Iris pigment epithelial cell (primary cell): ENCODE measurements at regions not wholly inside any gene's neighbourhood (a gene's known extent, or its start where the extent isn't known, plus 50 kb on each side); places are given as distances from the start of the nearest gene placed in this dataset.

Source experiments
- DNase-seq: peaks from one replicate; pipeline ENCODE4 v3.0.0-alpha.2; 2011; ENCODE audit warnings: low read depth

GRCh38 chr6:146903451-146903850 is 300.8 kb upstream of the STXBP5 start:
- DNase-seq: no peak

- DNase-seq: no peak
Measured at GRCh38 chr6:146904596-146904995, 299.6 kb upstream of the STXBP5 start.

DNA sequence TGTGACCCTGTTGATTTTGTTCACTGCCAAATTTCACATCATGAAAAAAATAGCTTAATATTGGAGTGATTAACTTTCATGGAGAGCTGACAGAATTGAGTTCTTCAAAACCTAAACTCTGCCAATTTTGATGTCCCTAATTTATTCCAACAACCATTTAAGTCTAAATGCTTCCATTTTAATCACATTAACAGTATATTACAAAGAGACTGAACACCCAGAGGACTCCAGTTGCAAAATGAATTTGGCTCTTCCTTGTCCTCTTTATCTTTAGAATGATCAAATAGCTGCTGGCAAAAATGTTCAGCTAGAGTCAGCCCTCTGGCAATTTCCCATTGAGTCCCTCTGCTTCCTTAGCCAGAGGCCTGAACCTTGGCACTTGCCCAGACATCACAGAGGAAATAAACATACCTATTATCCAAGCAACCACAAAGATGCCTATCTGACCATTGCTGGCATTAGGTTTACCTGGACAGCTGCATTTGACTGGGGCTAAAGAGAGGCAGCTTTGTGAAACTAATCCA is 299.0 kb upstream of the STXBP5 start:
- DNase-seq: peak; percentile 54

DNA sequence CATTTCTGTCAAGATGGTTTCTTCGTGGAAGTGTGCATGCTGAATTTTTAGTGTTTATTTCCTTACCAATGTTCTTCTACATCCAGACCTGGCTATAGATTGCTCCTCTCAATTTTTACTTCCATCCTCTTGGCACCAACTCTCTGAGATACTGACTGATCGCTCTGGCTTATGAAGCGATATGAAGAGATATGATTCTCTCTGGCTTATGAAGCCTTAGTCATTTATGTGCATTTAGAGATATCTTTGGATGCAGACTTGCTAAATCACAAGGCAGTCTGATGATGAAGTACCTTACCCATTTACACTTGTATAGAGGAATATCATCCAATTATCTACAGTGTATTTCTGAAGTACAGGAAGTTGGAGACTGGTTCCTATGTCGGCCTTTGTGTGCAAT is 295.4 kb upstream of the STXBP5 start:
- no peak for DNase-seq

GRCh38 chr6:146909376-146909775 is 294.8 kb upstream of the STXBP5 start:
- DNase-seq: no peak

GRCh38 chr6:146909886-146910285 is 294.3 kb upstream of the STXBP5 start:
- no peak for DNase-seq

DNA sequence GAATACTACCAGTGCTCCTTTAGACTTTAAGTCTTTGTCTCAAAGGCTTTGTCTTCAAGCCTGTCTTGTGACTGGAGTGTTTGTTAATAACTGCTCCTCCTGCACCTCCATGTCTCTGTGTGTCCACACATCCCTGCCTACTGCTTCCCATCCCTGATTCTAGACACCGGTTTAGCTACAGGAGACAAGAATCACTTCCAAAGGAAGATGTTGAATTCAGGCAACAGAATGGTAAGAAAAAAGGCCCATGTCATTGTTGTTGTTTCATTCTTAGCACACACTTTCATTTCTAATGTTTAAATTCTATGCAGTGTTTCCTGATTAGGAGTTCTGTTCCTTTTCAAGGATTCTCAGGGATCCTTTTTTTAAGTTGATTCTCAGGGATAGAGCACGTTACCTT is 293.6 kb upstream of the STXBP5 start:
- DNase-seq: no peak

DNA sequence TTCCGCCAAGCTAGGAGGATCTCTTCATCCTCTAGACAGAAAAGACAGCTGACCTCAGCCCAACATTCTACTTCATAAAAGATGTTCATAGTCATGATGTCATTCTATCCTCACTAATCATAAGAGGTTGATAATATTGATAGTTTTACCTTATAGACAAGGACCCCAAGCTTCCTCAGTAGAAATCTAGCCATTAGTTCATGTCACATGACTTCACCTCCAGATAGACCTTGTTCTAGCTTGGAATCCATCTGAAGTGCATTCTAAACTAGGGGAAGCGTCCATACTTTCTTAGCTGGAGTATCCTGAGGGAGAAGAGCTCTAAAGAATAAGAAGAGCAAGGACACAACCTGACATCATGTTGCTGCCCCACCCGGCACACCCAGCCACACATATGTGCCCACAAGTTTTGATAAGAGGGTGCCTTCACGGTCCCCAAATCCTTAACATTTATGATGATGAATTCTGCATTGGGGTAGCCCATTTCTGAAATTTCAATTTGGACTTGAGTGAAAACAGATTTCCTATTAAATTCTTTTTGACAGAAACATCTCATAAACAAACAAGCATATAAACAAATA is 292.5 kb upstream of the STXBP5 start:
- DNase-seq: no peak

GRCh38 chr6:146912730-146913685 is 291.2 kb upstream of the STXBP5 start:
- DNase-seq: peak; percentile 60

- peak; percentile 99 for DNase-seq
Measured at GRCh38 chr6:146913842-146914488, 290.3 kb upstream of the STXBP5 start.

DNA sequence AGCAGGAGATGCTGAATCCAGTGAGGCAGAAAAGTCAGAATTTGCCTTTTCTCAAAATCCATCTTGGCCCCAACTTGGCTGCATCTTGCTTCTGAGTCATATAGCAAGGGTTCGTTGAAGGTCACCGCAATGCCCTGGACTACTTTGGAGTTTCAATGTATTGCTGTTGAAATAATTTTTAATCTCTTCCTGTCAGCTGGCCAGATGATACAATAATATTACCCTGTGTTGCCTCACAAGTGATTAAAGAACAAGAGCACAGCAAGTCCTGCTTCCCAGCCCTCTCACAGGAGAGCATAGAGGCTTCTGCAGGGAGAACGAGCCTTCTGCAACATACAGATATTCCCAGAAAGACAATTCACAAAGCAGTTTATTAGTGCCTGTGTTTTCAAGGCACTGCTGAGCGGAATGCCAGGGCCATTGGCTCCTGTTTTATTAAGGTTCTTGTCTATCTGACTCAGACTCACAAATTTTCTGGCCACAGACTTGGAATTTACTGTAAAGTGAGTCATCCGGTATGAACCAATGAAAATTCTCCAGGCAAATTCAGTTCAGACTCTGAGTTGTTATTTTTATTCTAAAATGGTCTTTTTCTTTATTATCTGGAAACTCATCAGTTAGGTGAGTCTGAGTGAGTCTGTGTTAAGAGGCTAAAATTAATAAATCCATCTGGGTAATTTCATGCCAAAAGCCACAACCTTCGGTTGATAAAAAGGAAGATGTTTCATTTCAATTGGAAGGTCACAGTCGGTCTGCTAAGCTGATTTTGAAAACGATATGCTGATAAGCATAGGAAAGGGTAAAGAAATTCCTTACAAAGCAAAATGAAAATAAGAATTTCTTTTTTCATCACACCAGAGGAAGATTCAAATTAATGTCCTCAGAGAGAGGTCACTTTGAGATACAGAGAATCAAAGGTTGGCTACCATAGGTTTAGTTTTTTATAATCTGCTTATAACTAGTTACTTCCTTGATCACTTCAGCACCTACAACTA is 289.4 kb upstream of the STXBP5 start:
- DNase-seq: peak; percentile 97

DNA sequence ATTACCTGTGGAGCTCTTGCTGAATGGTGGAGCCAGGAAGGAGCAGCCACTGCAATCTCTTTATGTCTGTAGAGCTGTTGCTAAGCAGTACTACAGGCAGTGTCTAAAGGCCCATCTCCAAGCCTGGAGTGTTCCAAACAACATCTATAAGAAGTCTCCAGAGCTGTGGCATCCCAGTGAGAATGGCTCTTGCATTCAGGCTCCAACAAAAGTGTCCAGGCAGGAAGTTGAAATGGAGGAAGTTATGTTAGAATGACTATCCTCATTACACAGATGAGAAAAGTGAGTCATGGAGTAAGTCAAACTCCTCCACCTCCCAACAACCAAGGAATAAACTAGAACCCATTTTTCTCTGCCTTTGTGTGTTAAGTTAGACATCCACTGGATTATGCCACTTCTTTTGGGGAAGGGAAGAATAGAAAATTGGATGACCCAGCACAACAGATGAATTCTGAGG is 288.5 kb upstream of the STXBP5 start:
- peak; percentile 46 for DNase-seq

DNA sequence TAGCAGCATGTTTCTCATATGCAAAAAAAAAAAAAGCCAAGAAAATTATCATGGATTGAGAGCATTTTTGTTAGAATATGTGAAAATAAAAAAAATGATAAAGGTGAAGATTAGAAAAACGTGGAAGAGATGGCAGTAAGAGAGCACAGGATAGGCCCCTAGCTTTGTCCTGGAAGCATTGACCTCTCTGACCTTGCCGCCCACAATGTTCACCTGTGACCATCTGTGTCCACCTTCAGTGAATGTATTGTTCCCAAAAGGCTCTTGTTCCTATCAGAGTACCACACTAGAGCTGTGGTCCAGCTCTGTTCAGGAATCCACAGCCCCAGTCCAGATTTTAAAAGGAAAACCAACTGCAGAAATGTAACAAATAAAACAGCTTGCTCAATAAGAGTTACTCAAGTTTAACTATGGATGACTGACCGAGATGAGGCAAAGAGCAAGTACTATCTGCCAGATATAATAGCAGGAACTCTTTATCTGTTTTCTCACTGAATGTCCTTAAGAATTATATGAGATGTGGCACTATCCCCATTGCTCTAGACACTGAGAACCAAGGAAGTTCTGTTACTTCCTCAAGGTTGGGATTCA is 287.7 kb upstream of the STXBP5 start:
- DNase-seq: peak; percentile 41

DNA sequence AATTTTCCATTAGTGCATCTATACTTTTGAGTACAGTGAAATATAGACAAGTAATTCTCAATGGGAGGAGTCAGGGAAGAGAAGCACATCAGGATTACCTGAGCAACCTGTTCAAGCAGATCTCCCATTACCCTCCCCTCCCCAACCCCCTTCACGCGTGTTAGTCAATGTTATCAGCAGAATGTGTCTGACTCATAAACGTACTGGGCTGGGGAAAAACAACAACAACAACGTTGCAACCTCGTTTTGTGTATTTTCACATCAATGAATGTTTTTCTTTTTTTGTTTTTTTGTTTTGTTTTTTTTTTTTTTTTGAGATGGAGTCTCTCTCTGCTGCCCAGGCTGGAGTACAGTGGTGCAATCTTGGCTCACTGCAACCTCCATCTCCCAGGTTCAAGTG is 287.0 kb upstream of the STXBP5 start:
- DNase-seq: no peak

- no peak for DNase-seq
Measured at GRCh38 chr6:146917979-146918378, 286.2 kb upstream of the STXBP5 start.

DNA sequence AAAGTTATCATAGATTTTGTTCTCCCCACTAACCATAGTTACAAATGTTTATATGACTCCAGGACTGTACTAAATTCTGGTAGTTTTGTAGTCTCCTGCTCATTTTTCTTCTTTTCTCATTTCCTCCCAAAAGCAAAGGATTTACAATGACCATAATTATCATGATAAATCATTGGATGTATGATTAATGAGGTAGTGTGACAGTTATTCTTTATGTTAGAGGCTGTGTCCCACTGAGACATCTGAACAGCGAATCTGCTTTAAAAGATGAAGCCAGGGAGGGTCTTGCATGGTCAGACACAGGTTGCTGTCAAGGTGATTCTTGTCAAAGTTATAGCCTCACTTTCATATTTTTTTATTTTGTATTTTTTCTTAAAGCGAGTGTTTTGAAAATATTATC is 285.2 kb upstream of the STXBP5 start:
- no peak for DNase-seq

DNA sequence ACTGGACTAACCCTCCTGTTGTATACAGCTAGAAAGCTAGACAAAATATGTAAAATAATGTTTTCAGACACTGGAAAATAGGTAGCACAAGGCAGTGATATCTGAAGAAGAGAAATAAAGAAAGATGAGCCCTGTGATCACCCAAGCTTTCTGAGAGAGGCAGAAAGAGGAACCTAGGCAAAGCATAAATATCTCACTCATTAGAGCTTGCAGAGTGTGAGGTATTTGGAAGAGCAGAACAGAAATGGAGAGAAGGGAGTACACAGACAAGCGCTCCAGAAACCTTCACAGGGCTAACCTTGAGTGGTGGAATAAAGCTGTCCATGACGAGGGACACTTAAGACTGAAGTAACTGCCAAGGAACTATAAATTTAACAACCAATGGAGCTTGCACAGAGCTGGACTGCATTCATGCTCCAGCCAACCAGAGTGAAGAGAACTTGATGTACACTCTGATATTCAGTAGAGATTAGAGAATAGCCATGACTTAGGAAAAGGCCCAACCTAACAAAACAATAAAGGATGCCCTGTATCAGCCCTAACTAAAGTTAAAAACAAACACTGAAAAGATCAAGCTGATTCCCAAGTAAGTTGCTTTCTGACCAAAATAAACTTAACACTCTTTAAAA is 280.9 kb upstream of the STXBP5 start:
- no peak for DNase-seq

- no peak for DNase-seq
Measured at GRCh38 chr6:146925846-146926245, 278.4 kb upstream of the STXBP5 start.

GRCh38 chr6:146928503-146928902 is 275.7 kb upstream of the STXBP5 start:
- DNase-seq: no peak

DNA sequence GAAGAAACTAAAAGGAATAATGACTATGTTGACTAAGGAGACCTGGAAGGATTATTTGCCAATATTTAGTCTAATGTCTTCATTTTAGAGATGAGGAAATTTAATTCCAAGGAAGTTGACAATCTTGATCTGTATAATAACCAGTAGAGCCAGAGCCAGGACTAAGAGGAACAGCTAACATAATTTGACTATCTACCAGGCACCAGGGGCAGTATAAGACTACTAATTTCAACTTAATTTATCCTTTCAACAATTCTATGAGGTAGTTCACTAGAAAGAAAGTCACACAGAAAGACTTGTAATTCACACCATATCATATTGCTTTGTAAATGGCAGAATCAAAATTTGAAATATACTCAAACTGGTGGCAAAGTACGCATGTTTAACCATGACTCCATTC is 273.0 kb upstream of the STXBP5 start:
- no peak for DNase-seq

DNA sequence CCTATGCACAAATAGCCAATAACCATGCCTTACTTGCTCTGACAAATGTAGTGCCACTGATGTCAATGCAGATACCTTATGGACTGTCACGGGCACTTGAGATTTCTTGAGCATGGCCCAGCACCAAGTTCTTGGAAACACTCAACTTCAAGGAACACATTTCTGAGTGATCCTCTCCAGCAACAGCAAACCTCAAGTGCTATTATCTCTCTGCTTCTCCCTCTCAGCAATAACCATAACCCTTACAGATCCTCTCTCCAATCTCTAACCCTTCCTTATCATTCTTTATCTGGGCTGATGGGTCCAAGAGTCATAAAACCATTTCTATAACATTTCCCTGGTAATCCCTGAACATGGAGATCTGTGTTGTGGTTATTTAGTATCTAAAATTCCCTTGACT is 266.9 kb upstream of the STXBP5 start:
- no peak for DNase-seq
